Kidney capillary endothelial cell (primary cell): ENCODE measurements at regions not wholly inside any gene's neighbourhood (a gene's known extent, or its start where the extent isn't known, plus 50 kb on each side); places are given as distances from the start of the nearest gene placed in this dataset.
"Not testable (repeated sequence)": the region's sequence is repeated elsewhere in the genome, so short reads cannot be mapped to it uniquely, and the experiment has no call there.

Source experiments
- DNase-seq: peaks from one replicate; pipeline ENCODE4 v3.0.0-alpha.2; 2018; ENCODE audit warnings: low spot score

GRCh38 chr14:101286271-101287018, 274.9 kb upstream of the DIO3 start:
- DNase-seq: no peak

- no peak for DNase-seq
Measured at GRCh38 chr14:101288436-101289229, 272.7 kb upstream of the DIO3 start.

- no peak for DNase-seq
Measured at GRCh38 chr14:101289230-101289690, 272.0 kb upstream of the DIO3 start.

- no peak for DNase-seq
Measured at GRCh38 chr14:101289911-101290310, 271.4 kb upstream of the DIO3 start.

GRCh38 chr14:101290611-101291010, 270.7 kb upstream of the DIO3 start:
- DNase-seq: no peak

- DNase-seq: no peak
Measured at GRCh38 chr14:101291390-101291789, 269.9 kb upstream of the DIO3 start.

- DNase-seq: no peak
Measured at GRCh38 chr14:101292448-101292847, 268.8 kb upstream of the DIO3 start.

- DNase-seq: no peak
Measured at GRCh38 chr14:101293605-101294004, 267.7 kb upstream of the DIO3 start.

GRCh38 chr14:101294136-101294535, 267.2 kb upstream of the DIO3 start:
- DNase-seq: no peak

GRCh38 chr14:101299781-101300180, 261.5 kb upstream of the DIO3 start:
- DNase-seq: not testable (repeated sequence)

GRCh38 chr14:101301011-101301410, 260.3 kb upstream of the DIO3 start:
- DNase-seq: no peak

GRCh38 chr14:101307162-101307561, 254.1 kb upstream of the DIO3 start:
- DNase-seq: not testable (repeated sequence)

GRCh38 chr14:101311186-101311585, 250.1 kb upstream of the DIO3 start:
- DNase-seq: not testable (repeated sequence)

- no peak for DNase-seq
Measured at GRCh38 chr14:101313268-101313667, 248.0 kb upstream of the DIO3 start.

- DNase-seq: no peak
Measured at GRCh38 chr14:101315802-101316296, 245.4 kb upstream of the DIO3 start.

GRCh38 chr14:101318271-101318670, 243.0 kb upstream of the DIO3 start:
- no peak for DNase-seq

- no peak for DNase-seq
Measured at GRCh38 chr14:101320396-101320795, 240.9 kb upstream of the DIO3 start.

GRCh38 chr14:101322223-101322622, 239.1 kb upstream of the DIO3 start:
- no peak for DNase-seq

GRCh38 chr14:101323111-101323510, 238.2 kb upstream of the DIO3 start:
- no peak for DNase-seq

GRCh38 chr14:101323614-101324235, 237.6 kb upstream of the DIO3 start:
- not testable (repeated sequence) for DNase-seq

- DNase-seq: no peak
Measured at GRCh38 chr14:101325319-101325718, 236.0 kb upstream of the DIO3 start.

GRCh38 chr14:101328412-101329028, 232.8 kb upstream of the DIO3 start:
- DNase-seq: no peak
